Mucosa of descending colon (tissue), 3 donors: ENCODE measurements at regions not wholly inside any gene's neighbourhood (a gene's known extent, or its start where the extent isn't known, plus 50 kb on each side); places are given as distances from the start of the nearest gene placed in this dataset.
A peak's percentile ranks its signal among the peaks of the same experiment; 100 is the strongest.

ENCODE experiments used
- ATAC-seq: fragments of 200-7000 bp; cut with Tn5 transposase; one replicate; pipeline ENCODE4 v1.9.1; 2020; ENCODE audit warnings: mild to moderate bottlenecking, moderate library complexity
- DNase-seq, 3 donors: peaks; one replicate each; pipeline ENCODE4 v3.0.0-alpha.2; 2020
- H3K36me3 ChIP-seq: fragments of 200-600 bp; one replicate; pipeline ENCODE4 v1.8.0; 2021; ENCODE audit warnings: low read depth, mild to moderate bottlenecking
- H3K4me1 ChIP-seq: fragments of 200-600 bp; one replicate; pipeline ENCODE4 v1.8.0; 2021; ENCODE audit warnings: low read depth, mild to moderate bottlenecking
- H3K4me3 ChIP-seq: fragments of 200-600 bp; one replicate; pipeline ENCODE4 v1.8.0; 2021; ENCODE audit warnings: mild to moderate bottlenecking
- H3K9me3 ChIP-seq: fragments of 200-600 bp; one replicate; pipeline ENCODE4 v1.8.0; 2021; ENCODE audit warnings: mild to moderate bottlenecking
- intact Hi-C, 2 donors: fragments of 100-400 bp; cut with DNase I in 1 of 2; cut with micrococcal nuclease in 1 of 2; formaldehyde crosslinking; loops; one replicate each; pipeline versions ENCODE4 v1.11.0 to v1.11.1; 2022; cut with DNase I, micrococcal nuclease
- TF ChIP-seq, protein P1 (sequence below): fragments of 200-600 bp; IDR thresholded peaks from one replicate; pipeline ENCODE4 v1.8.0; 2022; ENCODE audit warnings: antibody characterized with exemption, mild to moderate bottlenecking
- donor health status: DM: no; HTN: no; CAD: no; lungs with moderate emphysema.
- donor health status: DM: no; HTN: no; CAD: no.
- donor health status: DM: no; HTN: yes; CAD: no.

GRCh38 chr15:25936004-25936403, 72.9 kb upstream of the ATP10A start:
- no peaks in the 10 kb centered on the region for H3K36me3 ChIP-seq
- ATAC-seq (no peak), DNase-seq (no peak)
- TF ChIP-seq, protein P1, sequence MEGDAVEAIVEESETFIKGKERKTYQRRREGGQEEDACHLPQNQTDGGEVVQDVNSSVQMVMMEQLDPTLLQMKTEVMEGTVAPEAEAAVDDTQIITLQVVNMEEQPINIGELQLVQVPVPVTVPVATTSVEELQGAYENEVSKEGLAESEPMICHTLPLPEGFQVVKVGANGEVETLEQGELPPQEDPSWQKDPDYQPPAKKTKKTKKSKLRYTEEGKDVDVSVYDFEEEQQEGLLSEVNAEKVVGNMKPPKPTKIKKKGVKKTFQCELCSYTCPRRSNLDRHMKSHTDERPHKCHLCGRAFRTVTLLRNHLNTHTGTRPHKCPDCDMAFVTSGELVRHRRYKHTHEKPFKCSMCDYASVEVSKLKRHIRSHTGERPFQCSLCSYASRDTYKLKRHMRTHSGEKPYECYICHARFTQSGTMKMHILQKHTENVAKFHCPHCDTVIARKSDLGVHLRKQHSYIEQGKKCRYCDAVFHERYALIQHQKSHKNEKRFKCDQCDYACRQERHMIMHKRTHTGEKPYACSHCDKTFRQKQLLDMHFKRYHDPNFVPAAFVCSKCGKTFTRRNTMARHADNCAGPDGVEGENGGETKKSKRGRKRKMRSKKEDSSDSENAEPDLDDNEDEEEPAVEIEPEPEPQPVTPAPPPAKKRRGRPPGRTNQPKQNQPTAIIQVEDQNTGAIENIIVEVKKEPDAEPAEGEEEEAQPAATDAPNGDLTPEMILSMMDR = no peak
- H3K4me3 ChIP-seq = no peak overlapping the region
- no peaks in the 10 kb centered on the region for H3K4me1 ChIP-seq
- intact Hi-C loops = loop anchor here in 1 of 2 donors (10.0 kb wide), 1 partner anchor 421 kb away; no protein-coding TSS in a partner anchor
- H3K9me3 ChIP-seq = peaks cover 4% of the 10 kb centered on the region

GRCh38 chr15:25933456-25934158, 70.5 kb upstream of the ATP10A start:
- peaks cover 13% of the 10 kb centered on the region for H3K9me3 ChIP-seq
- TF ChIP-seq, protein P1 = peak; percentile 24
- intact Hi-C loops = loop anchor here in 1 of 2 donors (10.0 kb wide), 1 partner anchor 419 kb away; no protein-coding TSS in a partner anchor

DNA sequence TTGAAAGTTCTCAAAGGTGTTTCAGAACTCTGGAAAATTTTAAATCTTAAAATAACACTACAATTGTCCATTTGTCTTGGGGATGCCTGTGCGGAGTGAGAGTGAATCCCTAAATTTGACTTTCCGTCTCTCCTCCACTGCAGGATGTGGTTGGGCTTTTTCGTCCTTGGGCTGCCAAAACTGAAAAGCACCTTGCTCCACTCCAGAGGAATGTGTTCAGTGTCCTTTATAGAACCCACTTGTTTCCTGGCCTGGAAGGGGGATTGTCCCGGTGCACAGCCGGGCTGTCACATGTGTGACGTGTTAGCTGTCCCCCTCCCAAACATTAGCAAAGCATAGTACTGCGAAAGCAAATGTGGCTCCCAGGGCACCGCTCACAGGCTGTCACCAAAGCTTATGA, 69.6 kb upstream of the ATP10A start:
- Histone ChIP-seq H3K4me1 (no peaks in the 10 kb centered on the region), H3K4me3 (no peak overlapping the region), H3K36me3 (no peaks in the 10 kb centered on the region), H3K9me3 (peaks cover 16% of the 10 kb centered on the region)
- ATAC-seq = no peak
- intact Hi-C loops = loop anchor here in 1 of 2 donors (10.0 kb wide), 1 partner anchor 418 kb away; no protein-coding TSS in a partner anchor
- no peak for DNase-seq
- TF ChIP-seq, protein P1 = no peak

More at GRCh38 chr15:25933456-25934158, 70.5 kb upstream of the ATP10A start:
- Histone ChIP-seq H3K4me3 (no peak overlapping the region), H3K36me3 (no peaks in the 10 kb centered on the region), H3K4me1 (no peaks in the 10 kb centered on the region)
- peak in 2 of 3 donors; percentile 70 to 73 for DNase-seq
- ATAC-seq = peak; percentile 81

DNA sequence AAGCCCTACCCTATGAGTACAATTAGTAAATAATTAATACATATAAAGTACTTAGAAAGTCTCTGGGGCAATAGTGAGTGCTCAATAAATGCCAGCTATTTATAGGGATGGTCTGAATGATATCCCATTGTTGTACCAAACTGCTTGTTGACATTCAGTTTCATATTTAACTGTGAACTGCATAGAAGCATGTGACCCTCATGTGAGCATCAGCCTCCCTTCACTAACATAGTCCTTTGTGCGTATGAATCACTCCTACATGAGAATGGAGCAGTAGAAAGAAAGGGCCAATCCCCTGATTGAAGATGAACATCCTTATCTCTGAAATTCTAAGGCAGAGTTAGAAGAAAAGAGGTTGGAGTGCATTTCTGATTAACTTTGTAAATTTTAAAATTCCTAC, 68.7 kb upstream of the ATP10A start:
- H3K4me3 ChIP-seq = no peak overlapping the region
- TF ChIP-seq, protein P1 = no peak
- H3K9me3 ChIP-seq = peaks cover 18% of the 10 kb centered on the region
- intact Hi-C loops = loop anchor here in 1 of 2 donors (10.0 kb wide), 1 partner anchor 417 kb away; no protein-coding TSS in a partner anchor
- H3K4me1 ChIP-seq = no peaks in the 10 kb centered on the region
- DNase-seq (no peak), ATAC-seq (no peak)
- H3K36me3 ChIP-seq = no peaks in the 10 kb centered on the region

GRCh38 chr15:25930931-25931330, 67.8 kb upstream of the ATP10A start:
- TF ChIP-seq, protein P1 = no peak
- intact Hi-C loops = loop anchor here in 1 of 2 donors (10.0 kb wide), 1 partner anchor 416 kb away; no protein-coding TSS in a partner anchor
- DNase-seq (no peak), ATAC-seq (no peak)
- Histone ChIP-seq H3K4me1 (no peaks in the 10 kb centered on the region), H3K36me3 (no peaks in the 10 kb centered on the region), H3K9me3 (peaks cover 19% of the 10 kb centered on the region), H3K4me3 (no peak overlapping the region)
